ENCODE measurements at regions not wholly inside any gene's neighbourhood (a gene's known extent, or its start where the extent isn't known, plus 50 kb on each side); places are given as distances from the start of the nearest gene placed in this dataset.

GRCh38 chr4:36010397-36010929 lies 233.9 kb downstream of the ARAP2 start:
- TF ChIP-seq CTCF (conservative IDR thresholded peaks at IDR 0.05; ENCODE audit: low read depth, low read length) (no peak), EZH2 (IDR thresholded peaks at IDR 0.05; ENCODE audit: borderline replicate concordance, low read depth, low read length, poor library complexity, severe bottlenecking) (no peak)
